ENCODE measurements at regions not wholly inside any gene's neighbourhood (a gene's known extent, or its start where the extent isn't known, plus 50 kb on each side); places are given as distances from the start of the nearest gene placed in this dataset.

- TF ChIP-seq, protein P1, sequence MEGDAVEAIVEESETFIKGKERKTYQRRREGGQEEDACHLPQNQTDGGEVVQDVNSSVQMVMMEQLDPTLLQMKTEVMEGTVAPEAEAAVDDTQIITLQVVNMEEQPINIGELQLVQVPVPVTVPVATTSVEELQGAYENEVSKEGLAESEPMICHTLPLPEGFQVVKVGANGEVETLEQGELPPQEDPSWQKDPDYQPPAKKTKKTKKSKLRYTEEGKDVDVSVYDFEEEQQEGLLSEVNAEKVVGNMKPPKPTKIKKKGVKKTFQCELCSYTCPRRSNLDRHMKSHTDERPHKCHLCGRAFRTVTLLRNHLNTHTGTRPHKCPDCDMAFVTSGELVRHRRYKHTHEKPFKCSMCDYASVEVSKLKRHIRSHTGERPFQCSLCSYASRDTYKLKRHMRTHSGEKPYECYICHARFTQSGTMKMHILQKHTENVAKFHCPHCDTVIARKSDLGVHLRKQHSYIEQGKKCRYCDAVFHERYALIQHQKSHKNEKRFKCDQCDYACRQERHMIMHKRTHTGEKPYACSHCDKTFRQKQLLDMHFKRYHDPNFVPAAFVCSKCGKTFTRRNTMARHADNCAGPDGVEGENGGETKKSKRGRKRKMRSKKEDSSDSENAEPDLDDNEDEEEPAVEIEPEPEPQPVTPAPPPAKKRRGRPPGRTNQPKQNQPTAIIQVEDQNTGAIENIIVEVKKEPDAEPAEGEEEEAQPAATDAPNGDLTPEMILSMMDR (IDR thresholded peaks at IDR 0.05), result no peak
- no peak for TF ChIP-seq ZFX (IDR thresholded peaks at IDR 0.05; ENCODE audit: borderline replicate concordance)
Observed at GRCh38 chr12:3359478-3359877, 131.5 kb upstream of the PRMT8 start.

All from 22Rv1 (cell line).